ENCODE measurements at regions not wholly inside any gene's neighbourhood (a gene's known extent, or its start where the extent isn't known, plus 50 kb on each side); places are given as distances from the start of the nearest gene placed in this dataset.

- TF ChIP-seq CTCF (IDR thresholded peaks at IDR 0.05; ENCODE audit: borderline replicate concordance, extremely low read depth, insufficient read depth) = no peak
- DNase-seq (no peak), FAIRE-seq (no peak)
- Histone ChIP-seq H3K36me3 (ENCODE audit: control insufficient read depth in 2 of 3, insufficient read depth in 3 of 3, low read length in 3 of 3) (no peaks in the 10 kb centered on the region), H3K27me3 (ENCODE audit: control insufficient read depth, insufficient read depth, low read length) (no peaks in the 10 kb centered on the region), H3K9ac (ENCODE audit: low read length in 3 of 3) (no peak overlapping the region), H3K4me3 (ENCODE audit: low read length in 3 of 3) (no peak overlapping the region), H3K4me1 (ENCODE audit: control insufficient read depth in 2 of 3, insufficient read depth in 2 of 3, low read depth in 1 of 3, low read length in 3 of 3) (no peaks in the 10 kb centered on the region), H3K9me3 (ENCODE audit: control insufficient read depth in 2 of 3, insufficient read depth in 1 of 3, low read length in 3 of 3) (no peaks in the 10 kb centered on the region), H3K27ac (ENCODE audit: low read depth in 2 of 2, low read length in 2 of 2) (no peak overlapping the region)
- intact Hi-C loops (cut with DNase I) = no loop called here
Measured at GRCh38 chr3:5651351-5651750, 463.8 kb downstream of the EDEM1 start.

- Histone ChIP-seq H3K4me1 (ENCODE audit: control insufficient read depth in 2 of 3, insufficient read depth in 2 of 3, low read depth in 1 of 3, low read length in 3 of 3) (no peaks in the 10 kb centered on the region), H3K9ac (ENCODE audit: low read length in 3 of 3) (no peak overlapping the region), H3K27me3 (ENCODE audit: control insufficient read depth, insufficient read depth, low read length) (no peaks in the 10 kb centered on the region), H3K27ac (ENCODE audit: low read depth in 2 of 2, low read length in 2 of 2) (no peak overlapping the region), H3K9me3 (ENCODE audit: control insufficient read depth in 2 of 3, insufficient read depth in 1 of 3, low read length in 3 of 3) (peaks cover 0 to 8% (median 0%) of the 10 kb centered on the region in 3 donors), H3K36me3 (ENCODE audit: control insufficient read depth in 2 of 3, insufficient read depth in 3 of 3, low read length in 3 of 3) (no peaks in the 10 kb centered on the region), H3K4me3 (ENCODE audit: low read length in 3 of 3) (no peak overlapping the region)
- intact Hi-C loops (cut with DNase I) = no loop called here
- no peak for TF ChIP-seq CTCF (IDR thresholded peaks at IDR 0.05; ENCODE audit: borderline replicate concordance, extremely low read depth, insufficient read depth)
- peak in 1 of 5 donors; percentile 11 for DNase-seq
- no peak for FAIRE-seq
Measured at GRCh38 chr3:5653426-5654143, 466.1 kb downstream of the EDEM1 start.

GRCh38 chr3:5657106-5657505 lies 469.6 kb downstream of the EDEM1 start:
- no peak for DNase-seq
- H3K4me3 ChIP-seq (ENCODE audit: low read length in 3 of 3) = no peak overlapping the region
- FAIRE-seq = no peak
- no peaks in the 10 kb centered on the region for H3K27me3 ChIP-seq (ENCODE audit: control insufficient read depth, insufficient read depth, low read length)
- H3K4me1 ChIP-seq (ENCODE audit: control insufficient read depth in 2 of 3, insufficient read depth in 2 of 3, low read depth in 1 of 3, low read length in 3 of 3) = no peaks in the 10 kb centered on the region
- intact Hi-C loops (cut with DNase I) = no loop called here
- no peaks in the 10 kb centered on the region for H3K36me3 ChIP-seq (ENCODE audit: control insufficient read depth in 2 of 3, insufficient read depth in 3 of 3, low read length in 3 of 3)
- H3K9me3 ChIP-seq (ENCODE audit: control insufficient read depth in 2 of 3, insufficient read depth in 1 of 3, low read length in 3 of 3) = peaks cover 0 to 8% (median 0%) of the 10 kb centered on the region in 3 donors
- H3K27ac ChIP-seq (ENCODE audit: low read depth in 2 of 2, low read length in 2 of 2) = no peak overlapping the region
- H3K9ac ChIP-seq (ENCODE audit: low read length in 3 of 3) = no peak overlapping the region
- TF ChIP-seq CTCF (IDR thresholded peaks at IDR 0.05; ENCODE audit: borderline replicate concordance, extremely low read depth, insufficient read depth) = no peak

- no peak for FAIRE-seq
- intact Hi-C loops (cut with DNase I) = no loop called here
- TF ChIP-seq CTCF (IDR thresholded peaks at IDR 0.05; ENCODE audit: borderline replicate concordance, extremely low read depth, insufficient read depth) = no peak
Measured at GRCh38 chr3:5663601-5664000, 476.1 kb downstream of the EDEM1 start.

More at GRCh38 chr3:5663601-5664000, 476.1 kb downstream of the EDEM1 start:
- no peak overlapping the region for H3K4me3 ChIP-seq (ENCODE audit: low read length in 3 of 3)
- no peak overlapping the region for H3K9ac ChIP-seq (ENCODE audit: low read length in 3 of 3)
- no peaks in the 10 kb centered on the region for H3K36me3 ChIP-seq (ENCODE audit: control insufficient read depth in 2 of 3, insufficient read depth in 3 of 3, low read length in 3 of 3)
- no peak for DNase-seq
- H3K27me3 ChIP-seq (ENCODE audit: control insufficient read depth, insufficient read depth, low read length) = no peaks in the 10 kb centered on the region
- H3K4me1 ChIP-seq (ENCODE audit: control insufficient read depth in 2 of 3, insufficient read depth in 2 of 3, low read depth in 1 of 3, low read length in 3 of 3) = no peaks in the 10 kb centered on the region
- peaks cover 0 to 8% (median 4%) of the 10 kb centered on the region in 3 donors for H3K9me3 ChIP-seq (ENCODE audit: control insufficient read depth in 2 of 3, insufficient read depth in 1 of 3, low read length in 3 of 3)
- H3K27ac ChIP-seq (ENCODE audit: low read depth in 2 of 2, low read length in 2 of 2) = no peak overlapping the region

Measured in kidney (tissue), 13 donors.